GM18520 (cell line): ENCODE measurements at regions not wholly inside any gene's neighbourhood (a gene's known extent, or its start where the extent isn't known, plus 50 kb on each side); places are given as distances from the start of the nearest gene placed in this dataset.

Experiments used
- ATAC-seq: cut with Tn5 transposase; IDR thresholded peaks from one replicate; pipeline ENCODE4 v1.9.1; 2021; ENCODE audit not compliant: unreplicated experiment

DNA sequence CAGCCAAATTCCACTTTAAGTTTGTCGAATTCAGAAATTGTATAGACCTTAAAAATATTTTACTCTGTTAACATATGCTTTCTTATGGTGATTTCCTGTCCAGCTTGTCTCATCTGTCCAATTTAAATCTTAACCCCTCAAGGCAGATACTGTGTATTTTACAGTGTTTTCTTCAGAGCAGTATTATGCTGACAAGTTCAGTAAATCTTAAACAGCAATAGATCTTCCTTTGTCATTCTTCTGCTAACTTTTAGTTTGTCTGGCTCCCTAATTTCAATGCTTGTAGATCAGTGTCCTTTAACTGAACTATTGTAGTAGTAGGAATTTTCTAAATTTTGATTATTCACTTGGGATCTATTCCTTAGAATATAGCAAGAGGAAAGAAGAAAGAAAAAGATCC lies 52.8 kb upstream of the MEIS1 start:
- ATAC-seq: no peak

DNA sequence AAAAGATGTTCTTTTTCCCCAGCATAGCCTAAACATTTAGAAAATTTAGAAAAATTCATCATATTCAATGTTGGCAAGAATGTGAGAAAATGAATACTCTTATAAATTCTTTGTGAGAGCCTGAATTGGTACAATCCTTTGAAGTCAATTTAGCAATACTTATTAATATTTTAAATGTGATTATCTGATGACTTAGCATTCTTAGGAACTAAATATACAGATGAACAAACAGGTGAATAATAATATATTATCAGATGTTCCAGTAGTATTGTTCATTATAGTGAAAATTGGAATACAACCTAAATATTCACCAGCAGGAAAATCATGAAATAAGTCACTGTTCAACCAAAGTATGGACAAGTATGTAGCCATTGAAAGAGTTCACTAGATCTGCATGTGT lies 55.5 kb upstream of the MEIS1 start:
- ATAC-seq: no peak

DNA sequence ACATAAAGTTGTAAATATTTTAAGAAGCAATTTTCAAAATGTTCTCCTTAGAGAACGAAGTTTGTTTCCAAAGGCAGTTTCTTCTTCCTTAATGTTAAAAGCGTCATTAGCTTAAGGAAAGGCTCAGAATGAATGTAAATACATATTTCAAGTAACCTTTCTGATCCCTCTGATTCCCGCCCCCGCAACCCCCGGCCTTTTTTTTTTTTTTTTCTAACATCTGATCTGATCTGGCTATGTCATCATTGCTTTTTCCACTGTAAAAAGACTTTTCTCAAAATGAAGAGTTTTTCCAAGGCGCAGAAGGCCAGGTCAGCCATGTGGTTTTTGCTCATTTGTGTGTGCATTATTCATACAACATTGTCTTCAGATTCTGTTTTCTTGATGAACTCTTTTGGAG lies 57.1 kb upstream of the MEIS1 start:
- ATAC-seq: no peak

DNA sequence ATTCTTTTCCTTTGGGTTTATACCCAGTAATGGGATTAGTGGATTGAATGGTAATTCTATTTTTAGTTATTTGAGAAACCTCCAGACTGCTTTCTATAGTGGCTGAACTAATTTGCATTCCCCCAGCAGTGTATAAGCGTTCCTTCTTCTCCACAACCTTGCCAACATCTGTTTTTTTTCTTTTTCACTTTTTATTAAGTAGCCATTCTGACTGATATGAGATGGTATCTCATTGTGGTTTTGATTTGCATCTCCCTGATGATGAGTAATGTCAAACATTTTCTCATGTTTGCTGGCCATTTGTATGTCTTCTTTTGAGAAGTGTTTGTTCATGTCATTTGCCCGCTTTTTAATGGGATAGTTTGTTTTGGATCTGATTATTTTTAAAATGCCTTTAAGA lies 64.1 kb upstream of the MEIS1 start:
- ATAC-seq: no peak

DNA sequence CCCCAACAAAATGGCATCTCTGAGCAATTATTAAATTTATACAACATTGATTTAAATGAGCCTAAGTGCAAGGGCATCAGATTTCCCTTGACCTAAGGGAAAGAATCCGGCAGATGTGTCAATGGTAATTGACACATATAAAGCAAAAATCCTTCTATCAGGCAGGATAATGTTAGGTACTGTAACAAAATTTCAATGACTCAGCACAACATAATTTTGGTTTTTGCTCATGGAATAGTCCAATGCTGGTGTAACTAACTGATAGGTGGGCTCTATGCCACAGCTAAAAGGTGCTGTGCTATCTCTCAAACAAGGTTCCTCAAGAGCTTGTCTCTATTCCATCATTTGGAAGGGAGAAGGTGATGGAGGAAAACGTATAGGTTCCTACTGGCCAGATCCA lies 68.3 kb upstream of the MEIS1 start:
- no peak for ATAC-seq

DNA sequence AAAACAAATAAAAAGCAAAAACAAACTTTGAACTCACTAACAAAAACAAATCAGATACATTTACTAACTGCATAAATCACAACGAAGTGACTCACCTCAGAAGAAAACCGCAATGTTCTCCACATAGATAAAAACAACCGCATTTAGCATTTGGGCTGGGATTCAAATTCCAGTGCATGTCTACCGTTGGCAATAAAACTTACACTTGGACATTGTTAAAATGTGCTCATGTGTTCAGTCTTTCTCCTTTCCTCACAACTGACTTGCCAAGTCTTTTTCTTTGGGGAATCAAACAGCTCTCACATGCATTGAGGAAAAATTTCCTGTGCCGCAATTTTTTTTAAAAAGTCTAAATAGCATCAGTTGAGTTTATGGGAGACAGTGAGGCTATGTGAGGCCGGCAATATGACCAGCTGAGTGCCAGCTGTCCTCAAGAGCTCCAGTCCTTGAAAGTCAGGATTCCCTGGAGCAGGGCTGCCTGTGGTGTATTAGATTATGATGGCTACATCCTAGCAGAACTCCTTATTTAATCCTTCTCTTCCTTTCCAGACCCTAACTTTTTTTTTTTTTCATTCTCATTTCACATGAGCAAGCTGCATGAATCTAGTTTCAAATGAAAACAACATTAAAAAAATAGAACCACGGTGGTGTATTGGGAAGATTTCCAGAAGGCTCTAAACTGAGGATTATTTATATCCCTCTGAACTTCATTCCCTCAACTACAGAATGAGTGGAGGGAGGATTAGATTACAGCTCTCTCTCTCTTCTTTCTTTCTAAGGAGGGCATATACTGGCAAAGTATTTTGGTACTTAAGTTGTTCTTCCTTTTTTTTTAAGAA lies 70.2 kb upstream of the MEIS1 start:
- ATAC-seq: no peak

DNA sequence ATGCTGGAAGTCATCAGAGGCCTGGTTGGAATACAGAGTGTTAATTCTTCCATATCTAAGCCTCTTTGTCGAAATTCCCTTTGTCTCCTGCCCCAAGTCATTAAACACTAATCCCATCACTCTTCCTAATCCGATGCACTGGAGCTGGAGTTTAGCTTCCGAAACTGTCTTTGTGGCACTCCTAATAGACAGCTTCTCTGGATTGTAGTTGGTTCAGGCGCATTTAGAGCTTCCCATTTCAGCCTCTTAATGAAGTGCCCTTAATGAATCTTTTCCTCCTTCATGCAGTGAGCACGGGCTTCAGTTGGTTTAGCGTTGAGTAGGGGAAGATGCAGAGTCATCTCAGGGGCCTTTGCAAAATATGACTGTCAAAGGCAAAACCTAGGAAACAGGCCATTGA lies 72.2 kb upstream of the MEIS1 start:
- no peak for ATAC-seq

DNA sequence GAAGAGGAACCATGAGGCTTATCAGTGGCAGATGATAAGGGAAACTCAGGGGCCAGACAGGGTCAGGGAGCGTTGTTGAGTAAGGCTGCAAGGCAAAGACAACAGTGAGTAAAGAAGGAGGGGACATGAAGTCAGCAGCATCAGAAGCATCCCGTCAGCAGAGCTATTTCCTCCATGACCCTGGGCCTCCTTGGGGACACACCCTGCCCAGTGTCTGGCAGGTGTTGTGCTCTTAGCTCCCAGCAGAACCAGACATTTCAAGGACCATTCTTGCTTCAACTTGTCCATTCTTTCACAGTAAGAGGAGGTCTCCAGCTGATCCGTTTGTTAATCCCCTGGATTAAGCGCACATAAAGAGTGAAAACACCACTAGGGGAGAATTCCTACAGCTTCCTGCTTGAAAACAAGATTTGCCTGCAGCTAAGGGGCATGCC lies 88.7 kb upstream of the MEIS1 start:
- ATAC-seq: no peak

DNA sequence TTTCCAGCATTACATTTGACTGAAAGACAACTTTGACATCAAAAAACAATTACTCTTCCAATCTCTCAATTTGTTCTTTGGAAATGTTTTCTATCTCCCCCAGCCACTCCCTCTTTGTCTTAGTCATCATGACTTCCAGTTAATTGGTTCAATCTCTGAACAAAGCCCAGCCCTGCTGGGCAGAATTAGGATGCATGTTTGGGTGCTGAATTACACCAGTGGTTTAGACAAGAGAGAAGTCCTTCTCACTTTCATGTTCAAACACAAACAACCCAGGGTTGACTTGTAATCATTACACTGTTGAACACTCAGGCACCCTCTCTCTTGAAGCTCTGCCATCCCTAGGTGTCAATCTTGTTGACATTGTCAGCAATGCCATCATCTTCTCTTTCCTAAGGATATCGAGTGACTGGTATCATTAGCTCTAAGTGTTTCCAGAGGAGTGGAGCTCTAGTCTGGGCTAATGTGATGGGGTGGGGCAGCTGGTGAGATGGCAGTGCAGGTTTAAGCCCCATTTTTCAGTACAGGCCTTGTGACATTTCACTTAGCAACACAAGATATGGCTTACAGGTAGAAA lies 90.8 kb upstream of the MEIS1 start:
- no peak for ATAC-seq

DNA sequence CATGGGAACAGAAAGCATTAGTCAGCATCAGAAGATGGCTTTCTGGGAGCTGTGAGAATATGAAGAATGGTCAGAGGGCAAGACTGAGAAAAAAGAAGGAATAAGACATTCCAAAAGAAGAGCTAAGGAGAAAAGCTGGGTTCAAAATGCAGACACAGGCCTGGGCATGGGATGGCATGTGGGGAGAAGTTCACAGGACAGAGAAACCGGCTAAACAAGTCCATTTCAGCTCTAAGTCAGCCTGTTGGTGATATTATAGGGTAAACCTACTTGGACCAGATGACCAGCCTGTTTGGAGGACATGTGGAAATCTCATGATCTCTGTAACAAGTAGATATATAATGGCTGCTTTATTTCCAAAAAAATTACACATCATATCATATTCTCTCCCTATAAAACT lies 91.7 kb upstream of the MEIS1 start:
- ATAC-seq: no peak

DNA sequence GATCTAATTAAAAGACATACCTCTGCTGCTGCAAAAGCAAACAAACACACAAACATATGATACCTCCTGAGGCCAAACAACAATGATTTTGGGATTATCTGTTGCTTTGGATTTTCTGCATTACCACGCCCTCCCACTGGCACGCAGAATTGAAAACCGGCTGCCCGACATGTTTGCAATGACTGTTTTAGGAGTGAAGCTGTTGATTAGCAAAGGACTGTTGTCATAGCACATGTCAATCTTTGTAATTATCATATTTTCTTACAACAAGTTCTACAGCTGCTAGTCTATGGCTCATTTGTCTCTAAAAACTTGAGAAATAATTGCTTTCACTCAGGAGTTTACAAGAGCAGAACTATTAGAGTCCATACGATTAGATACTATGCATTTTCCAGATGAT lies 94.4 kb upstream of the MEIS1 start:
- no peak for ATAC-seq

DNA sequence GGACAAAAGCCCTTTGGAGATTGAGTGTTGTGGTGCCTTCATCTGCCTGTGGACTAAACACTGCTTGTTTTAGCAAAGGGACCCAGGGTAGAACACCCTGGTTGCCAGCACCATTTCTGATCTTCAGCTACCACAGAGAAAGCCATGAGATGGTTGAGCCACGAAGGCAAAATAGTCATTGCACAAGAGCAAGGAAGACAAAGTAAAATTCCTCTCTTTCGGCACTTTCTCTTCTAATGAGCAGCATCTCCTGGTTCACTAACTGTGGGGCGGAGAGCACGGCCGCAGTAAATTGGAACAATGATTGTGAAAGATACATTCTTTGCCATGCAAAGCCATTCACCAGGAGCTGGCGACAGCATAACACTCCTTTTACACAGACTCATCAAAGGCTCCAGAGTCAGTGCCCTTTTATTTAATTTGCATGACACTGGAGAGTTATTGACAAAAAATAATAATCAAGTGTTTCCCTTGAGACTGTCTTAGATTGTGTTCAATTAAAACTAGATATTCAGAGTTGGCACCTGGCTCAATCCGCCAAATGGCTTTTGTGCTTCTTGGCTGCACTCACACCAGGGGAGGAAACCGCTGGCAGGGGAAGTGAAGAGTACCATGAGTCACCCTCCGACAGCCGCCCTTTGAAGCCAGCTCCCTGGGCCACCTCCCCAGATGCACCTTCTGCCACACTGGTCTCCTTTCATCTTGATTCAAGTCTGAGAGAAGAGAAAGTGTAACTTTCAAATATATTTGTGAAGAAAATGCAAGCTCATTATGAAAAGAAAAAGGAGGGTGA lies 100.5 kb upstream of the MEIS1 start:
- ATAC-seq: no peak

DNA sequence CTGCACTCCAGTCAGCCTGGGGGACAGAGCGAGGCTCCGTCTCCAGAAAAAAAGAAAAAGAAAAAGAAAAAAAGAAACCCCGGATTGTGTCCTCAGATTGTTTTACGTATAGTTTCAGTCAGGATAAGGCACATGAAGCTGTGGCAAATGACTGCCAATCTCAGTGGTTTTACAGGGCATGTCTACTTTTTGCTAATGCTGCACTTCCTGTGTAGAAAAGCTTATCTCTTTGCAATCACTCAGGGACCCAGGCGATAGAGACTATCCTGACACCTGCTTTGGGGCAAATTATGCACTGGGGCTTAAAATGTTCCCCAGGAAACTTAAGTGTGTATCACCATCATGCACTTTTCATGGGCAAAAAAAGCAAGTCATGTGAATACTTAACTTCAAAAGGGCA lies 103.7 kb upstream of the MEIS1 start:
- ATAC-seq: no peak

DNA sequence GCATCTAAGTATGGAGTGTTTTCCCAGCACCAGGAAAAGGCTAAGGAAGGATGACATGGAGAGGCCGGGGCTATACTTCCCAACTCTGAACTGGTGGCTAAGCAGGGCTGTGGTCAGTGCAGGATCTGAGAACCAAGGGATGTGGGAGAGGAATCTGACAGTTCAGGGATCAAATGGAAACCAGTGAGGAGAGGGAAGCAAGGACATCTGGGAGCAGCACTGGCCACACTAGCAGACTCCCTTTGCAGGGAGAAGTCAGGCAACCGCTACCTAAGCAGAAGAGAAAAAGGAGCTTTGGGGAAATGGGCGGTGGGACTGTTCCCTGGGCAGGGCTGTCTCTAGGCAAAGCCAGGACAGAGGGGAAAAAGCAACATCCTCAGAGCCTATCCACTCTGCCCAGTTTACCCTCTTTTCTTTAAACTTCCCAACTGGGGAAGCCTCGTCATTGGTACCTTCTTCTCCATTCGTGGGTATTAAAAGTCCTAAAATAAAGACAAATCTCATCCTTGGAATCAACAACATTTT lies 105.8 kb upstream of the MEIS1 start:
- no peak for ATAC-seq

DNA sequence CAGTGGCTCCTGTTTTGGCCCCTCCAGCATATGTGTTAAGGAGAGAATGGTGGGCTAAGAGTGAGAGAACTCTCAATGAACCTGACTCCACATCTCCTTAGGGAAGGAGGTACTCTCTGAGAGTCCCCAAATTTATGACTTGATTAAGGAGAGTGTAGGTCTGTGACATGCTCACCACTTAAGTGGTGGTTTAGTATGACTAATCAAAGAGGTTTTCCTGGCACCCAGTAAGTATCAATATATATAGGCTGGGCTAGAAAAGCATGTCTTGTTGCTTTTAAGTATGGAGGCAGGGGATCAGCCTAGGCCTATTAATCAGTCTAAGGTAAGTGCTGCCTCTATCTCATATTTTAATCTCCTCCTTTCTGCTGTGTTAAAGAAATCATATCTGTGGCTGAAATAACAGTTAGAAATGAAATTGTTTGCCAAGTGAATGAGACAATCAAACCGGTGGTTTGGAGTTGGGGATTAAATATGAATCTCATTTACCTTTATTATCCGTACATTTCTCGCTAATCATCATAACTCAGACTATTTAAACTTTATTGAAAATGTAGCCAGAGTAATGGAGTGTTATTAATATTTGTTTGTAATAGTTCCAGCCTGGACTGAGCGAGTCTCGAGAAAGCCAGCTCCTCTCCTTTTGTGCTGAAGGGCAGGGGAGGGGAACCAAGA lies 107.7 kb upstream of the MEIS1 start:
- no peak for ATAC-seq

DNA sequence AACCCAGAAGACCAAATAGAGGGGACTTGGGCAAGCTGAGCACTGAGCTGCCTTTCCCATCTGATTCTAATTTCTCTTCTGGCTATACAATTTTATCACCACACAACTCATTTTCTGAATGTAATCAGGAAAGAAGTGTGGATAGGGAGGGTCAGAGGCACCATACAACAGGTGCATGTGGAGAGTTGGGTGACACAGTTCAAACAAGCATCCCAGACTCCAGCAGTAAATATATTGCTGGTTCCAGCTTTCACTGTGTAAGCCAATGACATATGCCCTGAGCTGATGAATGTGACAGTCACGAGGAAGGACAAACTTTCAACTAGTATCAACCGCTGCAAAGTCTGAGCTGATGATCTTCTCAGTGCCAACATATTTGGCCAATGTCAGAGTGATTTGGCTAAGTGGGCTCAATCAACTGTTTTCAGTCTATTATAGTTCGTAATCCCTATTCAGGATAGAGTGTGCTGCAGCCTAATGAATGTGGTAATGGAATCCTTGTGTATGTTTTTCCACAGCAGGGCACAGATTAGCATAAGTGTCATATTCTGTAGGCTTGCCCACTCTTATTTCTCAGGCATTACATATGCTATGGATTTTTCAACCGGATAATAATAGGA lies 109.9 kb upstream of the MEIS1 start:
- ATAC-seq: no peak

DNA sequence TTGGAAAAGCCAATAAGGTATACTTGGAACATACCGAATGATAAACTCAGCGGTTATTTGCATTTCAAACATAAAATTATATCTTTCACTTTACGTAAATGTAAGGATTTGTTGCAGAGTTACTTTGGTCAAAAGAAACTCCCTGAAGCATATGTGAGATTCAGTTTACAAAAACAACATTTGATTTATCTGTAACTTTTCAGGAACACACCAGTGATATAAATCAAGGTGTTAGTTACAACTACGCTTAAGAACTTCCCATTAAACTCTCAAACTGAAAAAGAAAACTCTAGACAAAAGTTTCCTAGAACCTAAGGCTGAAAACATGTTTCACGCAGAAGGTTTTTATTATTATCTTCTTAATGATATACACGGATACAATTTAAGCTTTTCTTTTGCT lies 110.6 kb upstream of the MEIS1 start:
- no peak for ATAC-seq

DNA sequence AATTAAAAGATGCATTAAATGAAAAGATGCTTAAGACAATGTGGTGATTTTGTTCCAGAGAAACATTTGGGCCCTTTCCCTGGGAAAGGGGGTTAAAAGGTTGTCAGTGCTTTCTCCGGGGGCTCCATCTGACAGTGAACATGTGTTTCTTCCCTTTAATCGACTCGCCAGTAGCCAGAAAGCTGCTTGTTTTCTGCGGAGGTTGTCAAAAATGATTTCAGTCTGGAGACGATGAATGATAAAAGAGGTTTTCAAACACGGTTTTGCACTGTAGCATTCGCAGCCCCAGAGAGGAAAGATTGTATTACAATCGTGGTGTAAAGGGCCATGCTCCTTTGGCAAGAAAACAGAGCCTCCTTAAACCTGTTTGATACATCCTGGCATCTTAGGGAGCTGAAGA lies 111.5 kb upstream of the MEIS1 start:
- no peak for ATAC-seq

DNA sequence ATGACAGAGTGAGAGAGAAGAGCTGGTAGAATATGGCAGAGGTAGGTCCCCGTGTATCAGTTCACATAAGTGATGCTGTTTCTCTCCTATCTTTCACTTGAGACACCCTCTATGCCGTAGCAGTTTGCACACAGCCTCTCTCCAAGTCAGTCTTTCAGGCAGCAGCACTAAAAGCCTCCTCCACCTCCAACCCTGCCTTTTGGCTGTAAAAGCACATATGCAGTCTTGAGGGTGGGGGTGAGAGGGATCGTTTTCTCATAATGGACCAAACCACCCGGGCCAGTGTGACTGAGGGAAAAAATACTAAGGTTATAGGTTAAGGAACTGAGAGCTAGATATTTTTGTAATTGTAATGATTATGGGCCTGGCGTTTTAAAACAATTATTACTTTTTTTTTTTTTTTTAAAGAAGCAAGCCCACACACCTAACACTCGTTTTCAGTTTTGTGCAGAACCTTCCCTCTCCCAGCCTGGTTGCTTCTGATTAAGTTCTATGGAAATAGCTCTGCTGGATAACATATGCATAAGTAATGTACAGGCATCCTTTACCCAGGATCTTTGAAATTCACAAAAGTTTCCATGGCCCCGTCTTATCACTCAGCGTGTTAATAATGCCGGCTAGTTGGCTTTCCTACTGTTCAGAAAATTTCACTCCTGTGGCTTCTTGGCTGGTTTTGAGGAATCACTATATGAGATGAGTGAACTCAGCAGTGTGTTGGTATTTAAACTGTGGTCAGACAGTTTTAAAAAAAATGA lies 112.2 kb upstream of the MEIS1 start:
- ATAC-seq: no peak

DNA sequence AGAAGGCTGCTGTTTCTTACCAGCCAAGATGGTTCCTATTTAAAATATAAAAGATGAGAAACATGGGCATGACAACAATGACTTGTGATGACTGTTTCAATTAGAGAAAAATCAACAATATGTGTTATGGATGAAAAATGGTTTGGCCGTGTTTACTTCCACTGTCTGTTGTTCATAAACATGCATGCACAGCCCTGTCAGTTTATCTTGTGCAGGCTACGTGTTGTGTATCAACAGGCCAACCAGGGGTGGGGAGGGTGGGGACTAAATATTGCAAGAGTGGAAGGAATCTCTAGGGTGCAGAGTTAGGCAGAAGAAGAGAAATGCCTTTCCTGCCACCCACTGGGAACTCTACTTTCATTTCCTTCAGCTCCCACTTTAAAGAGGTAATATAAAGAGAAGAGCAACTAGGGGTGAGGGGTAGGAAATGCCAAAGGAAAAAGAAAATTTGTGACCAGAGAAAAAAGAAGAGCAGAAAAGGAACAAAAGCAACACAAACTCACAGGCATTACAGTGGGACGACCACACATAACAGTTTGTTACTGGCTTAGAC lies 116.8 kb upstream of the MEIS1 start:
- ATAC-seq: no peak
